Breast epithelium (tissue), 3 donors: ENCODE measurements at regions not wholly inside any gene's neighbourhood (a gene's known extent, or its start where the extent isn't known, plus 50 kb on each side); places are given as distances from the start of the nearest gene placed in this dataset.

Source experiments
- CTCF ChIP-seq, 3 donors: fragments of 450-650 bp; IDR thresholded peaks; one replicate each; pipeline ENCODE4 v1.5.1; 2016 to 2017; ENCODE audit warnings: antibody characterized with exemption in 3 of 3, mild to moderate bottlenecking in 3 of 3, moderate library complexity in 3 of 3
- POLR2A ChIP-seq: fragments of 450-650 bp; IDR thresholded peaks from one replicate; pipeline ENCODE4 v1.6.1; 2016; ENCODE audit warnings: antibody characterized with exemption, mild to moderate bottlenecking, moderate library complexity
- POLR2AphosphoS5 ChIP-seq, 3 donors: sonication (generic); formaldehyde crosslinking; IDR thresholded peaks; one replicate each; pipeline ENCODE4 v1.6.1; 2017; ENCODE audit warnings: antibody characterized with exemption in 3 of 3

GRCh38 chr7:46664453-46664852 lies 743.4 kb upstream of the IGFBP3 start:
- TF ChIP-seq CTCF (IDR thresholded peaks at IDR 0.05), result no peak
- no peak for TF ChIP-seq POLR2A
- TF ChIP-seq POLR2AphosphoS5 (IDR thresholded peaks at IDR 0.05), result no peak
